H7 (cell line): ENCODE measurements at regions not wholly inside any gene's neighbourhood (a gene's known extent, or its start where the extent isn't known, plus 50 kb on each side); places are given as distances from the start of the nearest gene placed in this dataset.
"Not testable (repeated sequence)": the region's sequence is repeated elsewhere in the genome, so short reads cannot be mapped to it uniquely, and the experiment has no call there.

Source experiments
- DNase-seq: peaks from one replicate; pipeline ENCODE4 v3.0.0; 2012
- H3K27me3 ChIP-seq: 2 replicates; pipeline ENCODE4 v1.6.0; 2011; ENCODE audit warnings: mild to moderate bottlenecking, low read length; ENCODE audit not compliant: control insufficient read depth, insufficient read depth
- H3K36me3 ChIP-seq: replicated peaks from 2 replicates; pipeline ENCODE4 v1.5.1; 2011; ENCODE audit warnings: low read length; ENCODE audit not compliant: control insufficient read depth, insufficient read depth
- H3K4me3 ChIP-seq: 2 replicates; pipeline ENCODE4 v1.5.1; 2011; ENCODE audit warnings: low read depth, mild to moderate bottlenecking, control low read depth, low read length, moderate library complexity; ENCODE audit not compliant: insufficient read depth

- H3K4me3 ChIP-seq, result no peak overlapping the region
- DNase-seq, result no peak
- H3K27me3 ChIP-seq, result peaks cover 7% of the 10 kb centered on the region
- no peaks in the 10 kb centered on the region for H3K36me3 ChIP-seq
Observed at GRCh38 chr6:113772961-113773360, 84.2 kb upstream of the MARCKS start.

- H3K4me3 ChIP-seq, result no peak overlapping the region
- peaks cover 14% of the 10 kb centered on the region for H3K27me3 ChIP-seq
- H3K36me3 ChIP-seq, result no peaks in the 10 kb centered on the region
- DNase-seq, result no peak
Observed at GRCh38 chr6:113774127-113774825, 82.9 kb upstream of the MARCKS start.

GRCh38 chr6:113776998-113777397 lies 80.1 kb upstream of the MARCKS start:
- Histone ChIP-seq H3K4me3 (no peak overlapping the region), H3K27me3 (peaks cover 19% of the 10 kb centered on the region), H3K36me3 (no peaks in the 10 kb centered on the region)
- peak; percentile 28 for DNase-seq

GRCh38 chr6:113777601-113778000 lies 79.5 kb upstream of the MARCKS start:
- DNase-seq, result no peak
- no peak overlapping the region for H3K4me3 ChIP-seq
- H3K36me3 ChIP-seq, result no peaks in the 10 kb centered on the region
- peaks cover 19% of the 10 kb centered on the region for H3K27me3 ChIP-seq

GRCh38 chr6:113779656-113780055 lies 77.5 kb upstream of the MARCKS start:
- Histone ChIP-seq H3K4me3 (no peak overlapping the region), H3K36me3 (no peaks in the 10 kb centered on the region), H3K27me3 (peaks cover 18% of the 10 kb centered on the region)
- DNase-seq, result no peak

GRCh38 chr6:113782636-113783035 lies 74.5 kb upstream of the MARCKS start:
- no peak overlapping the region for H3K4me3 ChIP-seq
- H3K27me3 ChIP-seq, result peaks cover 14% of the 10 kb centered on the region
- DNase-seq, result no peak
- H3K36me3 ChIP-seq, result no peaks in the 10 kb centered on the region

- H3K36me3 ChIP-seq, result no peaks in the 10 kb centered on the region
- no peaks in the 10 kb centered on the region for H3K27me3 ChIP-seq
- no peak for DNase-seq
- H3K4me3 ChIP-seq, result no peak overlapping the region
Observed at GRCh38 chr6:113786168-113786567, 71.0 kb upstream of the MARCKS start.

- no peak for DNase-seq
- Histone ChIP-seq H3K4me3 (no peak overlapping the region), H3K36me3 (no peaks in the 10 kb centered on the region), H3K27me3 (no peaks in the 10 kb centered on the region)
Observed at GRCh38 chr6:113788586-113788985, 68.6 kb upstream of the MARCKS start.

GRCh38 chr6:113791225-113791624 lies 65.9 kb upstream of the MARCKS start:
- not testable (repeated sequence) for H3K36me3 ChIP-seq, DNase-seq, H3K4me3 ChIP-seq, H3K27me3 ChIP-seq

GRCh38 chr6:113795371-113795770 lies 61.8 kb upstream of the MARCKS start:
- not testable (repeated sequence) for DNase-seq

GRCh38 chr6:113796038-113796437 lies 61.1 kb upstream of the MARCKS start:
- DNase-seq, result no peak
- no peaks in the 10 kb centered on the region; the same call in 1 of the 2 replicates for H3K27me3 ChIP-seq
- no peak overlapping the region for H3K4me3 ChIP-seq
- H3K36me3 ChIP-seq, result no peaks in the 10 kb centered on the region

More at GRCh38 chr6:113795371-113795770, 61.8 kb upstream of the MARCKS start:
- H3K4me3 ChIP-seq, H3K27me3 ChIP-seq, H3K36me3 ChIP-seq: not testable (repeated sequence)

- Histone ChIP-seq H3K4me3 (no peak overlapping the region), H3K36me3 (no peaks in the 10 kb centered on the region), H3K27me3 (no peaks in the 10 kb centered on the region; the same call in 1 of the 2 replicates)
- no peak for DNase-seq
Observed at GRCh38 chr6:113802779-113803178, 54.4 kb upstream of the MARCKS start.

- no peaks in the 10 kb centered on the region; the same call in 1 of the 2 replicates for H3K27me3 ChIP-seq
- H3K36me3 ChIP-seq, result no peaks in the 10 kb centered on the region
- no peak for DNase-seq
- no peak overlapping the region for H3K4me3 ChIP-seq
Observed at GRCh38 chr6:113805173-113805790, 51.9 kb upstream of the MARCKS start.

GRCh38 chr6:113805811-113806495 lies 51.2 kb upstream of the MARCKS start:
- Histone ChIP-seq H3K36me3 (no peaks in the 10 kb centered on the region), H3K4me3 (no peak overlapping the region), H3K27me3 (no peaks in the 10 kb centered on the region)
- DNase-seq, result no peak
